Uterus (tissue), 3 donors: ENCODE measurements at regions not wholly inside any gene's neighbourhood (a gene's known extent, or its start where the extent isn't known, plus 50 kb on each side); places are given as distances from the start of the nearest gene placed in this dataset.

ENCODE experiments used
- DNase-seq, 2 donors: peaks; one replicate each; pipeline ENCODE4 v3.0.0-alpha.2; 2019 to 2020
- H3K27ac ChIP-seq, 2 donors: fragments of 200-600 bp; sonication (generic); 1 replicate in 1 of 2; 2 replicates in 1 of 2; pipeline ENCODE4 v1.5.1; 2016 to 2018
- H3K27me3 ChIP-seq, 2 donors: fragments of 200-600 bp; sonication (generic); one replicate each; pipeline ENCODE4 v1.5.1; 2018 to 2019; ENCODE audit warnings: control low read depth in 1 of 2
- H3K36me3 ChIP-seq, 2 donors: fragments of 200-600 bp; sonication (generic); one replicate each; pipeline ENCODE4 v1.5.1; 2019; ENCODE audit warnings: control low read depth in 1 of 2
- H3K4me1 ChIP-seq, 2 donors: fragments of 200-600 bp; sonication (generic); one replicate each; pipeline ENCODE4 v1.5.1; 2018 to 2019; ENCODE audit warnings: control low read depth in 1 of 2
- H3K4me3 ChIP-seq, 2 donors: fragments of 200-600 bp; sonication (generic); 1 replicate in 1 of 2; 2 replicates in 1 of 2; pipeline ENCODE4 v1.5.1; 2018 to 2019; ENCODE audit warnings: mild to moderate bottlenecking in 1 of 2
- H3K9me3 ChIP-seq, 2 donors: fragments of 200-600 bp; sonication (generic); one replicate each; pipeline ENCODE4 v1.5.1; 2019; ENCODE audit warnings: control low read depth in 1 of 2
- CTCF ChIP-seq, 4 experiments: fragments of 200-600 bp in 2 of 4; fragments of 450-650 bp in 2 of 4; sonication (generic) in 2 of 4; IDR thresholded peaks; one replicate each; pipeline ENCODE4 v1.5.1; 2016 to 2019; ENCODE audit warnings: antibody characterized with exemption in 4 of 4, mild to moderate bottlenecking in 2 of 4, moderate library complexity in 1 of 4
- POLR2A ChIP-seq, 2 donors: fragments of 450-650 bp; IDR thresholded peaks; one replicate each; pipeline ENCODE4 v1.6.1; 2016; ENCODE audit warnings: antibody characterized with exemption in 2 of 2, mild to moderate bottlenecking in 1 of 2, moderate library complexity in 1 of 2
- intact Hi-C: fragments of 100-400 bp; cut with DNase I; formaldehyde crosslinking; loops from one replicate; pipeline ENCODE4 v1.15.1; 2023; ENCODE audit warnings: low total_unique reads
- donor health status: DM: yes; HTN: yes; CAD: no.

DNA sequence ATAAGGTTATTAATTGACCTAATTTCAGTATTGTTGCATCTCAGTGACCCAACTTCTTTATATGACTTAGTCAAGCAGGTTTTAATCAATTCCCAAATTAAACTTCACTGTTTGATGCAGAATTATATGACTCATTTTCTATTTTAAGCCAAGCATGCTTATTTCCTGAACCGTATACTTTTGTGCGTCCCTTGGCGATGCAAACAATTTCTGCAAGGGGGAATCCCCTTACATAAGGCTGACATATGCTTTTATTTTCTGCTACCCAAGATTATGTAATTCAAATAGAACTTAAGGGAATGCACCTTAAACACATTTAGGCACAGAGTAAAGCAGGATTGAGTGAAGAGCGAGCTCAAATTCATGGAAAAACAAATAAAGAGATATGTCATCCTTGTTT lies 303.9 kb downstream of the PDCD6IP start:
- Histone ChIP-seq H3K4me3 (no peak overlapping the region), H3K36me3 (no peaks in the 10 kb centered on the region), H3K4me1 (no peaks in the 10 kb centered on the region), H3K9me3 (no peaks in the 10 kb centered on the region), H3K27ac (no peak overlapping the region), H3K27me3 (no peaks in the 10 kb centered on the region)
- intact Hi-C loops, result no loop called here
- DNase-seq, result no peak
- TF ChIP-seq POLR2A (IDR thresholded peaks at IDR 0.05) (no peak), CTCF (IDR thresholded peaks at IDR 0.05) (no peak)

- DNase-seq, result no peak
- no peaks in the 10 kb centered on the region for H3K36me3 ChIP-seq
- no peaks in the 10 kb centered on the region for H3K9me3 ChIP-seq
- H3K4me3 ChIP-seq, result no peak overlapping the region
- intact Hi-C loops, result no loop called here
- no peak overlapping the region for H3K27ac ChIP-seq
- no peak for TF ChIP-seq POLR2A (IDR thresholded peaks at IDR 0.05)
- no peak for TF ChIP-seq CTCF (IDR thresholded peaks at IDR 0.05)
- no peaks in the 10 kb centered on the region for H3K27me3 ChIP-seq
- H3K4me1 ChIP-seq, result no peaks in the 10 kb centered on the region
Measured at GRCh38 chr3:34106379-34106778, 307.9 kb downstream of the PDCD6IP start.

- H3K27ac ChIP-seq, result no peak overlapping the region
- H3K4me1 ChIP-seq, result no peaks in the 10 kb centered on the region
- H3K27me3 ChIP-seq, result no peaks in the 10 kb centered on the region
- no peak overlapping the region for H3K4me3 ChIP-seq
- TF ChIP-seq POLR2A (IDR thresholded peaks at IDR 0.05), result no peak
- peak in 1 of 4 experiments; percentile 7 for TF ChIP-seq CTCF (IDR thresholded peaks at IDR 0.05)
- H3K9me3 ChIP-seq, result no peaks in the 10 kb centered on the region
- H3K36me3 ChIP-seq, result no peaks in the 10 kb centered on the region
- intact Hi-C loops, result no loop called here
- DNase-seq, result no peak
Measured at GRCh38 chr3:34106879-34107278, 308.4 kb downstream of the PDCD6IP start.

GRCh38 chr3:34107669-34108068 lies 309.2 kb downstream of the PDCD6IP start:
- Histone ChIP-seq H3K27me3 (no peaks in the 10 kb centered on the region), H3K27ac (no peak overlapping the region), H3K4me3 (no peak overlapping the region), H3K4me1 (no peaks in the 10 kb centered on the region), H3K36me3 (no peaks in the 10 kb centered on the region), H3K9me3 (no peaks in the 10 kb centered on the region)
- intact Hi-C loops, result no loop called here
- TF ChIP-seq POLR2A (IDR thresholded peaks at IDR 0.05), result no peak
- no peak for TF ChIP-seq CTCF (IDR thresholded peaks at IDR 0.05)
- DNase-seq, result no peak

- TF ChIP-seq POLR2A (IDR thresholded peaks at IDR 0.05) (no peak), CTCF (IDR thresholded peaks at IDR 0.05) (no peak)
- Histone ChIP-seq H3K9me3 (no peaks in the 10 kb centered on the region), H3K36me3 (no peaks in the 10 kb centered on the region), H3K27ac (no peak overlapping the region), H3K27me3 (no peaks in the 10 kb centered on the region), H3K4me3 (no peak overlapping the region), H3K4me1 (no peaks in the 10 kb centered on the region)
- no peak for DNase-seq
- intact Hi-C loops, result no loop called here
Measured at GRCh38 chr3:34109021-34109420, 310.6 kb downstream of the PDCD6IP start.
